ENCODE measurements at regions not wholly inside any gene's neighbourhood (a gene's known extent, or its start where the extent isn't known, plus 50 kb on each side); places are given as distances from the start of the nearest gene placed in this dataset.

DNA sequence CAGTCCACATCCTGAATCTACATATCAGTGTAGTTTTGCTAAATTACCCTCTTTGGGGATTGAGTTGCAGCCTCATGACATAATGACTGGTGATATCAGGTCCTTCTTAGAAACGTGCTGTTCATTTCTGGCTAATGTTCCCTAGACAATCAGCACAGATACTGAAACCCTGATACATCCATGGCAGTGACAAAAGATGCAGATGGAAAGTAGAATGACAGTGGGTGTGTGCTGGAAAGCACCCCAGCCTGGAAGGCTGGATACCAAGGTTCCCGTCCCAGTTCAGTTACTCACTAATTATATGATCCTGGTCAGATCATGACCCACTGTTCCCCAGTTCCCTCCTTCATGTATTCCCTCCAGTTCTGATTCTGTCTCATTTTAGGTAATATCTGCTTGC is 198.2 kb upstream of the FGGY start:
- no peak for FAIRE-seq
- no peaks in the 10 kb centered on the region for H4K20me1 ChIP-seq (ENCODE audit: control insufficient read depth, extremely low read depth, insufficient read depth, low read length)
- TF ChIP-seq, protein P1, sequence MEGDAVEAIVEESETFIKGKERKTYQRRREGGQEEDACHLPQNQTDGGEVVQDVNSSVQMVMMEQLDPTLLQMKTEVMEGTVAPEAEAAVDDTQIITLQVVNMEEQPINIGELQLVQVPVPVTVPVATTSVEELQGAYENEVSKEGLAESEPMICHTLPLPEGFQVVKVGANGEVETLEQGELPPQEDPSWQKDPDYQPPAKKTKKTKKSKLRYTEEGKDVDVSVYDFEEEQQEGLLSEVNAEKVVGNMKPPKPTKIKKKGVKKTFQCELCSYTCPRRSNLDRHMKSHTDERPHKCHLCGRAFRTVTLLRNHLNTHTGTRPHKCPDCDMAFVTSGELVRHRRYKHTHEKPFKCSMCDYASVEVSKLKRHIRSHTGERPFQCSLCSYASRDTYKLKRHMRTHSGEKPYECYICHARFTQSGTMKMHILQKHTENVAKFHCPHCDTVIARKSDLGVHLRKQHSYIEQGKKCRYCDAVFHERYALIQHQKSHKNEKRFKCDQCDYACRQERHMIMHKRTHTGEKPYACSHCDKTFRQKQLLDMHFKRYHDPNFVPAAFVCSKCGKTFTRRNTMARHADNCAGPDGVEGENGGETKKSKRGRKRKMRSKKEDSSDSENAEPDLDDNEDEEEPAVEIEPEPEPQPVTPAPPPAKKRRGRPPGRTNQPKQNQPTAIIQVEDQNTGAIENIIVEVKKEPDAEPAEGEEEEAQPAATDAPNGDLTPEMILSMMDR (optimal IDR thresholded peaks at IDR 0.05 in 1 of 3, IDR thresholded peaks at IDR 0.05 in 1 of 3, conservative IDR thresholded peaks at IDR 0.05 in 1 of 3; ENCODE audit: extremely low read depth in 1 of 3, insufficient read depth in 2 of 3, low read length in 3 of 3) = no peak
- TF ChIP-seq EZH2 (IDR thresholded peaks at IDR 0.05; ENCODE audit: low read length) = no peak
- no peak overlapping the region for H3K9ac ChIP-seq (ENCODE audit: control insufficient read depth, extremely low read depth, insufficient read depth, low read length)
- no peaks in the 10 kb centered on the region for H3K9me1 ChIP-seq (ENCODE audit: control insufficient read depth, extremely low read depth, insufficient read depth, low read length)
- no peaks in the 10 kb centered on the region for H3K9me3 ChIP-seq (ENCODE audit: control insufficient read depth, low read depth, low read length)
- no peak overlapping the region for H2AFZ ChIP-seq (ENCODE audit: control insufficient read depth, low read length)
- dilution Hi-C loops (cut with MboI; ENCODE audit: extremely low pct_ligation_motif_present, low sequenced_read_pairs) = no loop called here
- no peaks in the 10 kb centered on the region for H3K79me2 ChIP-seq (ENCODE audit: control insufficient read depth, insufficient read depth, low read length)
- H3K36me3 ChIP-seq (ENCODE audit: control insufficient read depth in 2 of 2, extremely low read depth in 1 of 2, insufficient read depth in 2 of 2, low read length in 2 of 2) = no peaks in the 10 kb centered on the region
- no peak for DNase-seq (ENCODE audit: low read depth, low spot score)
- H3K4me3 ChIP-seq (ENCODE audit: control insufficient read depth in 2 of 3, extremely low read depth in 1 of 3, insufficient read depth in 2 of 3, low read depth in 1 of 3, low read length in 3 of 3) = no peak overlapping the region
- no peak overlapping the region for H3K27ac ChIP-seq (ENCODE audit: control insufficient read depth, insufficient read depth, low read length)
- H3K4me1 ChIP-seq (ENCODE audit: control insufficient read depth, extremely low read depth, insufficient read depth, low read length) = no peaks in the 10 kb centered on the region
- no peaks in the 10 kb centered on the region for H3K27me3 ChIP-seq (ENCODE audit: control insufficient read depth, extremely low read depth, insufficient read depth, low read length)
- no peak overlapping the region for H3K4me2 ChIP-seq (ENCODE audit: control insufficient read depth, extremely low read depth, insufficient read depth, low read depth, low read length)

GRCh38 chr1:59100708-59101374 is 196.1 kb upstream of the FGGY start:
- TF ChIP-seq, protein P1 (optimal IDR thresholded peaks at IDR 0.05 in 1 of 3, IDR thresholded peaks at IDR 0.05 in 1 of 3, conservative IDR thresholded peaks at IDR 0.05 in 1 of 3; ENCODE audit: extremely low read depth in 1 of 3, insufficient read depth in 2 of 3, low read length in 3 of 3) = no peak
- no peak for TF ChIP-seq EZH2 (IDR thresholded peaks at IDR 0.05; ENCODE audit: low read length)
- Histone ChIP-seq H4K20me1 (ENCODE audit: control insufficient read depth, extremely low read depth, insufficient read depth, low read length) (no peaks in the 10 kb centered on the region), H3K9ac (ENCODE audit: control insufficient read depth, extremely low read depth, insufficient read depth, low read length) (no peak overlapping the region), H3K4me1 (ENCODE audit: control insufficient read depth, extremely low read depth, insufficient read depth, low read length) (no peaks in the 10 kb centered on the region), H3K36me3 (ENCODE audit: control insufficient read depth in 2 of 2, extremely low read depth in 1 of 2, insufficient read depth in 2 of 2, low read length in 2 of 2) (no peaks in the 10 kb centered on the region), H3K27me3 (ENCODE audit: control insufficient read depth, extremely low read depth, insufficient read depth, low read length) (no peaks in the 10 kb centered on the region), H3K4me2 (ENCODE audit: control insufficient read depth, extremely low read depth, insufficient read depth, low read depth, low read length) (no peak overlapping the region), H3K9me3 (ENCODE audit: control insufficient read depth, low read depth, low read length) (no peaks in the 10 kb centered on the region), H2AFZ (ENCODE audit: control insufficient read depth, low read length) (peak overlapping the region; percentile 0), H3K27ac (ENCODE audit: control insufficient read depth, insufficient read depth, low read length) (no peak overlapping the region), H3K9me1 (ENCODE audit: control insufficient read depth, extremely low read depth, insufficient read depth, low read length) (no peaks in the 10 kb centered on the region), H3K79me2 (ENCODE audit: control insufficient read depth, insufficient read depth, low read length) (no peaks in the 10 kb centered on the region), H3K4me3 (ENCODE audit: control insufficient read depth in 2 of 3, extremely low read depth in 1 of 3, insufficient read depth in 2 of 3, low read depth in 1 of 3, low read length in 3 of 3) (no peak overlapping the region)
- dilution Hi-C loops (cut with MboI; ENCODE audit: extremely low pct_ligation_motif_present, low sequenced_read_pairs) = no loop called here
- DNase-seq (ENCODE audit: low read depth, low spot score) (no peak), FAIRE-seq (no peak)
